Activated naive CD8-positive, alpha-beta T cell treated with anti-CD3 and anti-CD28 coated beads, Interleukin-2, amount 10 ng/mL, durations not matched to agents 7 days and 5 days (primary cell): ENCODE measurements at regions not wholly inside any gene's neighbourhood (a gene's known extent, or its start where the extent isn't known, plus 50 kb on each side); places are given as distances from the start of the nearest gene placed in this dataset.

Experiments
- ATAC-seq: fragments of 150-1000 bp; cut with Tn5 transposase; one replicate; pipeline ENCODE4 v1.10.0; 2021; ENCODE audit warnings: low read depth, moderate library complexity
- POLR2A ChIA-PET: fragments of 350-600 bp; sonication (Branson Sonifier 250); formaldehyde crosslinking; loops from one replicate; lab custom pipeline; 2021; ENCODE audit warnings: antibody characterized with exemption; lab: Charles Lee
- DNase-seq: peaks from one replicate; pipeline ENCODE4 v3.0.0; 2021
- H3K27ac Mint-ChIP-seq: one replicate; pipeline ENCODE4 v1.8.0; 2022; ENCODE audit warnings: mild to moderate bottlenecking, mixed read lengths
- H3K27me3 Mint-ChIP-seq: one replicate; pipeline ENCODE4 v1.8.0; 2022; ENCODE audit warnings: mild to moderate bottlenecking, moderate library complexity, mixed read lengths
- H3K36me3 Mint-ChIP-seq: one replicate; pipeline ENCODE4 v1.8.0; 2021; ENCODE audit warnings: mild to moderate bottlenecking, mixed read lengths
- H3K4me1 Mint-ChIP-seq: one replicate; pipeline ENCODE4 v1.8.0; 2021; ENCODE audit warnings: mixed read lengths
- H3K4me3 Mint-ChIP-seq: one replicate; pipeline ENCODE4 v1.8.0; 2022; ENCODE audit warnings: mild to moderate bottlenecking, moderate library complexity, mixed read lengths
- H3K9me3 Mint-ChIP-seq: one replicate; pipeline ENCODE4 v1.8.0; 2021; ENCODE audit warnings: mixed read lengths

DNA sequence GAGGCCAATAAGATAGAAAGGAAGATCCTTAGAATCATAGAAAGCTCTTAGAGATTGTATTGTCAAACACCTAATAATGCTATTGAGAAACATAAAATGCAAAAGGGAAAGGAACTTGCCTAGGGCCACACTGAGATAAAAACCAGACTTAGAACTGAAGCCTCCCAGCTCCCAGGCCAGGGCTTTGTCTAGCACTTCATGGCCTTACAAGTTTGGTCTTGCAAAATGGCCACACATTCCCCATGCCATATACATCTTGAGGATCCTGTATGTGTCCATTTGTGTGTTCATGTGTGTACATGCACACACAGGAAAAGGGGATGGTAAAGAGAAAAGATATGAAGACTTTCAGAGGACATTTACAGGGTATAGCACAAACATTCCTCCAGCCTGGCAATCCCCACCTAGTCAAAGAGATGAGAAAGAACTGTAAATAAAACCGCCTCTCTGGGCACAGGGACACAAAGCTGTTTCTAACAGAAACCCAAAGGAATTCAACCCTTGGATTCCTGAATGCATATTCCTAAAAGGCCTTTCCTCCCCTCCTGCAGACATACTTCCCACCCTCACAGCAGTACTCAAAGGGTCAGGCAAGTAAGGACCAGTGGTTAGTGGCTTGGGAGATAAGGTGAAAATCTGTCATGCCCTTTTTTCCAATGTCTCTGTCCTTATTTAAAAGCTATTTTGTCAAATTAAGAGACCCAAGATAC, 99.7 kb upstream of the KLHL29 start:
- Mint-ChIP-seq H3K9me3 (no peaks in the 10 kb centered on the region), H3K27ac (no peak overlapping the region), H3K4me1 (no peaks in the 10 kb centered on the region), H3K4me3 (no peak overlapping the region), H3K36me3 (no peaks in the 10 kb centered on the region), H3K27me3 (peaks cover 5% of the 10 kb centered on the region)
- POLR2A ChIA-PET = no interaction called here
- no peak for ATAC-seq
- no peak for DNase-seq

DNA sequence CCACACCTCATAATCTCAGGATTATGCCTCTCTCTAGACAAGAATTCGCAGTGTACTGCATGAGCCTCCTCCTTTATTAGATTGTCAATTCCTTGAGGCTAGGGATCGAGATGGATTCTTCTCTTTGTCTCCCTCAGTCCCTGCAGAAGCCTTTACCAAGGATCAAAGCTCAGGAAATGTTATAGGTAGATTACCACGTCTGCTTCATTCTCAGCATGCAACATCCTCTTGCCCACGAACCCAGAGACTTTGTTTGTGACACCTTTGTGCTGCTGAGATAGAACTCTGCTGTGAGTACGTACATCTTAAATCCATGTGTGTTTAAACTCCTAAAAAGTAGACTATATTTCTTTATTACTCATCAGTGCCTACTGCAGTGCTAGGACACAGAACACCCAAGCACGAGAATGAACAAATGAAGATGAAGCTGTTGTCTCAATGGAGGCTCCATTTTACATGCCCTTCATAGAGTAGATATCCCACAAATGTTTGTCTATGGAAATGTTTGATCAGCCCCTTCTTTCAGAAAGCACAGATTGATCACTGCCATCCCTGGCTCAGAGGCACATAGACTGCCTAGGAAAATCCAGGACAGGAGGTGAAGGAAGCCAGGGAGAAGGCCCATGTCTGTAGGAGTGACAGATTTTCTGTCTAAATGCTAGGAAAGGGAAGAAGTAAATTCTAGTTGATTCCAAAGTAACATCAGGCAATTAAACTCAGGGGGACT, 98.8 kb upstream of the KLHL29 start:
- Mint-ChIP-seq H3K4me1 (no peaks in the 10 kb centered on the region), H3K4me3 (no peak overlapping the region), H3K27ac (no peak overlapping the region), H3K27me3 (peaks cover 8% of the 10 kb centered on the region), H3K36me3 (no peaks in the 10 kb centered on the region), H3K9me3 (no peaks in the 10 kb centered on the region)
- ATAC-seq (no peak), DNase-seq (no peak)
- POLR2A ChIA-PET = no interaction called here

GRCh38 chr2:23286758-23287704, 97.9 kb upstream of the KLHL29 start:
- POLR2A ChIA-PET = no interaction called here
- no peak overlapping the region for H3K4me3 Mint-ChIP-seq
- ATAC-seq (no peak), DNase-seq (no peak)
- no peaks in the 10 kb centered on the region for H3K4me1 Mint-ChIP-seq
- H3K36me3 Mint-ChIP-seq = no peaks in the 10 kb centered on the region
- H3K9me3 Mint-ChIP-seq = no peaks in the 10 kb centered on the region
- H3K27me3 Mint-ChIP-seq = peaks cover 8% of the 10 kb centered on the region
- no peak overlapping the region for H3K27ac Mint-ChIP-seq

DNA sequence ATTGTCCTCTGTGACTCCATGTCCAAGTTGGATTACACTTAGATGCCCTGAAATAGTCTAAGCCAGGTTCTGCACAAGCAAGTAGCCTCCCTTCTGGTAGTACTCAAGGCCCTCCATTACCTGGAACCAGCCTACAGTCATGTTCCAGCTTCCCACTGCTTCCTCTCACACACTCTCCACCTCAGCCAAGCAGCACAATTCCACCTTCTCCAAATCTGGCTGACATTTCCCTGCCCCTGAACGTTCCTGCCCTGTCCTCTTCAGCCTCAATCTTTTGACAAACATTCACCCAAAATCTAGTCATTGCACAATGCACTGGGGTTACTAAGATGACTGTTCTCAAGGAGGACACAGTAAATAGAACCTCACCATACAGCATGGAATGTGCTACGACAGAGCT, 95.3 kb upstream of the KLHL29 start:
- no peak for ATAC-seq
- Mint-ChIP-seq H3K9me3 (no peaks in the 10 kb centered on the region), H3K27me3 (peaks cover 13% of the 10 kb centered on the region), H3K36me3 (no peaks in the 10 kb centered on the region), H3K4me1 (no peaks in the 10 kb centered on the region), H3K27ac (no peak overlapping the region), H3K4me3 (no peak overlapping the region)
- POLR2A ChIA-PET = no interaction called here
- no peak for DNase-seq

DNA sequence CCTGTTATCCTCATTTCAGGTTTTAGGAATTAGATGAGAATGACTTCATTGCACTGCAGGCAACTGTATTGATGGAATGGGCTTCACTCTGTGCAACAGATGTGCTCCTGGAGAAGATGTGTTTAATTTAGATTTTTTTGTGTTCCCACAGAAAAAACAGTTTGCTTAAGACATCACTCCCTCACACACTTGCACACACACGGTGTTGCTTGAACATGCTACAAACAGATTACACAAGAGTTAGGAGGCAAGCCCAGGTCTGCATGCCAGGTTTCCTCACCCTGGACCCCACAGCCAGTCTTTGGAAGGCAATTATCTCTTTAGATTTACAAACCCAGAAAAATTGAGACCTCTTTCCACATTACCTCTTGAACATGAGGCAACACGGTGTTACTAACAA, 93.7 kb upstream of the KLHL29 start:
- DNase-seq (no peak), ATAC-seq (no peak)
- Mint-ChIP-seq H3K36me3 (no peaks in the 10 kb centered on the region), H3K27ac (no peak overlapping the region), H3K27me3 (peaks cover 12% of the 10 kb centered on the region), H3K9me3 (no peaks in the 10 kb centered on the region), H3K4me3 (no peak overlapping the region), H3K4me1 (peaks cover 2% of the 10 kb centered on the region)
- POLR2A ChIA-PET = no interaction called here

- Mint-ChIP-seq H3K27me3 (peaks cover 12% of the 10 kb centered on the region), H3K4me1 (peaks cover 2% of the 10 kb centered on the region), H3K36me3 (no peaks in the 10 kb centered on the region), H3K27ac (no peak overlapping the region), H3K9me3 (no peaks in the 10 kb centered on the region), H3K4me3 (no peak overlapping the region)
- ATAC-seq (no peak), DNase-seq (no peak)
- POLR2A ChIA-PET = no interaction called here
Measured at GRCh38 chr2:23292024-23292423, 93.0 kb upstream of the KLHL29 start.

DNA sequence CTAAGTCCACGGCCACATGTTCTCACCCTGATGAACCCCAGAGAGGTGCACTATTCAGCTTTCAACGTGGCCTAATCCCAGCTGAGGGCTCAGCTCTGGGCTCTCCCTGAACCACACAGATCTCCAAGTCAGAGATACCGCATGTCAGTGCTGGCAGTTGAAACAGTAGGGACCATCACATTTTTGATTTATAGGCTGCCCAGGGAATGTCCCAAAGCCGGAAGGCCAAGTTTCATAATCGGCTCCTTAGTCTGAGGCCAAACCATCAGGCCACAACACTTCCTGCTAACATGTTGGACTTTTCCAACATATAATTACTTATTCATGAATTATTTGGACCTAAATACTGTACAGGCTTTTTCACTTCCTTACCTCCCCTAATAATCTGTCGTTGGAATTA, 91.9 kb upstream of the KLHL29 start:
- Mint-ChIP-seq H3K4me3 (no peak overlapping the region), H3K27me3 (peaks cover 10% of the 10 kb centered on the region), H3K36me3 (no peaks in the 10 kb centered on the region), H3K4me1 (peaks cover 2% of the 10 kb centered on the region), H3K9me3 (no peaks in the 10 kb centered on the region), H3K27ac (no peak overlapping the region)
- no peak for ATAC-seq
- POLR2A ChIA-PET = no interaction called here
- no peak for DNase-seq

DNA sequence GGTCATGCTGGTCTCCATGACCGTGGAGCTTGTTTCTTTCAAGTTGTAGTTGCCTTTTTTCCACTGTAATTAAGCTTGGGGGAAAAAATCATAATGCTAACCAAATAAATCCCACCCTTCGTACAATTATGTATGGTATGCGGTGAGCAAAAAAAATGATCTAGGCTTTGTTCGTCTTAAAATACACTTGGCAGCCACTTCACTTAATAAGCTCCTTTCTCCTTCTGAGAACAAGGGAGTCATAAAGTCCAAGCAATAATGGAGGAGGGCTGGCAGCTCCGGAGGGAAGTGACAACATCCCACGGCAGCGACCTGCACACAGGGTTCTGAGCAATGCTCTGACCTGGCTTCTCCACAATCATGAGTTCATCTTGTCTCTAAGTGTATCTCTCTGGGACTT, 91.2 kb upstream of the KLHL29 start:
- Mint-ChIP-seq H3K27me3 (peaks cover 10% of the 10 kb centered on the region), H3K9me3 (no peaks in the 10 kb centered on the region), H3K4me1 (peaks cover 2% of the 10 kb centered on the region), H3K4me3 (no peak overlapping the region), H3K27ac (no peak overlapping the region), H3K36me3 (no peaks in the 10 kb centered on the region)
- POLR2A ChIA-PET = no interaction called here
- no peak for DNase-seq
- no peak for ATAC-seq

GRCh38 chr2:23294238-23294637, 90.7 kb upstream of the KLHL29 start:
- H3K36me3 Mint-ChIP-seq = no peaks in the 10 kb centered on the region
- POLR2A ChIA-PET = no interaction called here
- H3K4me1 Mint-ChIP-seq = peaks cover 2% of the 10 kb centered on the region
- no peaks in the 10 kb centered on the region for H3K9me3 Mint-ChIP-seq
- peaks cover 10% of the 10 kb centered on the region for H3K27me3 Mint-ChIP-seq
- no peak overlapping the region for H3K27ac Mint-ChIP-seq
- ATAC-seq (no peak), DNase-seq (no peak)
- no peak overlapping the region for H3K4me3 Mint-ChIP-seq

DNA sequence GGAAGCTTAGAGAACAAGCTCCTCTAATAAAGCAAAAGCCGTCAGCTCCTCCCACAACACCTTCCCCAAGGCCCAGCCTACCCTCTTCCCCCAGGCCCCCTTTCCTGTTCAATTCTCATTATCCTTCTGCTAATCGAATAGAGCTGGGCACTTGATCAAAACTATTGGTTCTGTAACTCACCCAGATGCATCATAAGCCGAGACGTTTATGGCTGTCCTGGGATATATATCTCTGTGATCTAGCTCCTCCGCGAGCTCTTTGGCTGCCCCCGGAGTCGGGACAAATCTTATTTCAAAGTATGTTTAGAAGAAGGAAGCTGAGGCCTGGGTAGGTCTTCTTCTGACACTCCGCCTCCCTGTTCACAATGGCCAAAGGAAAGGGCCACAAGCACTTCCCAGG, 88.3 kb upstream of the KLHL29 start:
- no peak overlapping the region for H3K27ac Mint-ChIP-seq
- POLR2A ChIA-PET = no interaction called here

GRCh38 chr2:23297112-23297511, 87.9 kb upstream of the KLHL29 start:
- H3K36me3 Mint-ChIP-seq = peaks cover 2% of the 10 kb centered on the region
- no peak overlapping the region for H3K4me3 Mint-ChIP-seq
- H3K9me3 Mint-ChIP-seq = no peaks in the 10 kb centered on the region
- no peak for DNase-seq
- peaks cover 2% of the 10 kb centered on the region for H3K4me1 Mint-ChIP-seq
- no peak overlapping the region for H3K27ac Mint-ChIP-seq
- no peak for ATAC-seq
- H3K27me3 Mint-ChIP-seq = peaks cover 7% of the 10 kb centered on the region
- POLR2A ChIA-PET = no interaction called here

More for the DNA sequence above, 88.3 kb upstream of the KLHL29 start:
- ATAC-seq (no peak), DNase-seq (no peak)
- peaks cover 7% of the 10 kb centered on the region for H3K27me3 Mint-ChIP-seq
- H3K4me3 Mint-ChIP-seq = no peak overlapping the region
- H3K9me3 Mint-ChIP-seq = no peaks in the 10 kb centered on the region
- peaks cover 2% of the 10 kb centered on the region for H3K4me1 Mint-ChIP-seq
- no peaks in the 10 kb centered on the region for H3K36me3 Mint-ChIP-seq

DNA sequence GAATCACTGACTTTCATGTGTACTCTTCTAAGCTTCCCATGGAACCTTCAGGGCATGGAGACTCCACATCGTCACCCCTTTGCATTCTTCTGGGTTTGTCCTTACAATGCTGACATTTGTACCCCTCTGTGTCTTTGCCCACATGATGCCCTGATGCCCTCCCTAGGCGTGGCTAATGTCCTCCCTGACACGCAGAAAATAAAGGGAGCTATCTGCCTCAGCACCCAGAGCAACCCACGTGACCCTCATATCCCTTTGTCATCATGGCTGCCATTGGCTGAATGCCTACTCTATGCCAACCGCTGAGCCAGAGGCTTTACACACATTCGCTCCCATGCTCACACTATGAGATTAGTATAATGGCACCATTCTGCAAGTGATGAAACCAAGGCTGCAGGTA, 86.4 kb upstream of the KLHL29 start:
- H3K9me3 Mint-ChIP-seq = no peaks in the 10 kb centered on the region
- peaks cover 2% of the 10 kb centered on the region for H3K36me3 Mint-ChIP-seq
- POLR2A ChIA-PET = no interaction called here
- DNase-seq (no peak), ATAC-seq (no peak)
- no peak overlapping the region for H3K4me3 Mint-ChIP-seq
- H3K27ac Mint-ChIP-seq = no peak overlapping the region
- H3K27me3 Mint-ChIP-seq = peaks cover 11% of the 10 kb centered on the region
- peaks cover 3% of the 10 kb centered on the region for H3K4me1 Mint-ChIP-seq

DNA sequence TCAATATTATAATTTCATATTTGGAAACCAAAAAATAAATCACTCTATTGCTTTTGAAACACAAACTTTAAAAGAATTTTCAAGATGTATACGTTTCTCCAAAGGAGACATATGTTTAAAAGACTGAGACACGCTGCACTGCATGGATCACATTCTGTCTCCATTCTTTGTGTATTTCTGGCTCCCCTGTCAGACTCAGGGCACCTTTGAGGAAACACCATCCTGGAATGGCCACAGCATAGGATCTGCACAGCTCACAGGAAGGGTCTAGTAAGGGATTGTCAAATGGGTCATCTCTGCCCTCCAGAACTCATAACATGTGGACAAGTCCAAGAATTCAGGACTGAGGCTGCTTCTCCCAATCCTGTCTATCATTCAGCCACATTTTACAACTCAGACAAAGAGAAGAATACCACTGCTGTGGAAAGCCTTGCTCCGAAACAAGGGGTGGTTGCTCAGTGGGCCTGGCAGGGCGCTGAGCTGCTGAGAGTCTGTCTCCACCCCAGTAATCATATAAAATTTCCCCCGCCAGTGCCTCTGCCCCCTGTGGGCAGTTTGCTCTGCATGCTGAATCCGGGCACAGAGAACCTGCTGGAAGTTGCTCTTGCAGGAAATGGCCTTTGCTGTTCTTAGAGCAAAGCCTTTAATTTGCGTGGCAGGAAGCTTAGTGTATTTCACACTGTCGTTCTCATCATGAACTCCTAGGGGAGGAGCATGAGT, 85.3 kb upstream of the KLHL29 start:
- ATAC-seq (no peak), DNase-seq (no peak)
- Mint-ChIP-seq H3K4me3 (no peak overlapping the region), H3K9me3 (peaks cover 4% of the 10 kb centered on the region), H3K4me1 (peaks cover 3% of the 10 kb centered on the region), H3K27me3 (peaks cover 6% of the 10 kb centered on the region), H3K27ac (no peak overlapping the region), H3K36me3 (peaks cover 2% of the 10 kb centered on the region)
- POLR2A ChIA-PET = no interaction called here
